ENCODE measurements at regions not wholly inside any gene's neighbourhood (a gene's known extent, or its start where the extent isn't known, plus 50 kb on each side); places are given as distances from the start of the nearest gene placed in this dataset.
"Not testable (repeated sequence)": the region's sequence is repeated elsewhere in the genome, so short reads cannot be mapped to it uniquely, and the experiment has no call there.

- Histone ChIP-seq H3K27me3 (peaks cover 10% of the 10 kb centered on the region), H3K27ac (no peak overlapping the region), H3K9me3 (peaks cover 6 to 13% of the 10 kb centered on the region in 2 donors), H3K4me3 (no peak overlapping the region), H3K36me3 (no peaks in the 10 kb centered on the region), H3K4me1 (no peaks in the 10 kb centered on the region)
- in situ Hi-C loops (cut with MboI; ENCODE audit: low pct_ligation_motif_present in 1 of 4, low pct_unique_long_range_greater_than_20kb in 1 of 4, low sequenced_read_pairs in 3 of 4), result no loop called here
- intact Hi-C loops (cut with DNase I; ENCODE audit: low total_unique reads), result no loop called here
- TF ChIP-seq POLR2A (IDR thresholded peaks at IDR 0.05) (no peak), POLR2AphosphoS5 (IDR thresholded peaks at IDR 0.05) (no peak), EP300 (IDR thresholded peaks at IDR 0.05; ENCODE audit: low read depth) (no peak), CTCF (IDR thresholded peaks at IDR 0.05) (no peak)
- 70 to 78% methylated on average over 2 to 7 of the region's 7 CpGs for WGBS, 2 donors (ENCODE audit: low coverage in 1 of 2)
- no peak for DNase-seq
These were observed 100.9 kb upstream of the C14orf180 start for GRCh38 chr14:104478656-104479055.

GRCh38 chr14:104479901-104480300, 99.7 kb upstream of the C14orf180 start:
- WGBS, 2 donors (ENCODE audit: low coverage in 1 of 2), result 77% methylated on average over 10 of the region's 10 CpGs; no CpG with 5 or more reads in 1 of the 2 donors
- in situ Hi-C loops (cut with MboI; ENCODE audit: low pct_ligation_motif_present in 1 of 4, low pct_unique_long_range_greater_than_20kb in 1 of 4, low sequenced_read_pairs in 3 of 4), result no loop called here
- no peak for DNase-seq

GRCh38 chr14:104481323-104481722, 98.2 kb upstream of the C14orf180 start:
- TF ChIP-seq POLR2A (IDR thresholded peaks at IDR 0.05) (no peak), CTCF (IDR thresholded peaks at IDR 0.05) (no peak), POLR2AphosphoS5 (IDR thresholded peaks at IDR 0.05) (no peak), EP300 (IDR thresholded peaks at IDR 0.05; ENCODE audit: low read depth) (no peak)
- intact Hi-C loops (cut with DNase I; ENCODE audit: low total_unique reads), result no loop called here
- Histone ChIP-seq H3K4me1 (no peaks in the 10 kb centered on the region), H3K9me3 (peaks cover 6 to 13% of the 10 kb centered on the region in 2 donors), H3K36me3 (no peaks in the 10 kb centered on the region), H3K4me3 (no peak overlapping the region), H3K27me3 (peaks cover 19% of the 10 kb centered on the region), H3K27ac (no peak overlapping the region)
- 96% methylated on average over 10 of the region's 10 CpGs; no CpG with 5 or more reads in 1 of the 2 donors for WGBS, 2 donors (ENCODE audit: low coverage in 1 of 2)
- no peak for DNase-seq
- in situ Hi-C loops (cut with MboI; ENCODE audit: low pct_ligation_motif_present in 1 of 4, low pct_unique_long_range_greater_than_20kb in 1 of 4, low sequenced_read_pairs in 3 of 4), result no loop called here

More at GRCh38 chr14:104479901-104480300, 99.7 kb upstream of the C14orf180 start:
- no peak overlapping the region for H3K27ac ChIP-seq
- peaks cover 21% of the 10 kb centered on the region for H3K27me3 ChIP-seq
- peaks cover 6 to 13% of the 10 kb centered on the region in 2 donors for H3K9me3 ChIP-seq
- no peak overlapping the region for H3K4me3 ChIP-seq
- H3K36me3 ChIP-seq, result no peaks in the 10 kb centered on the region
- H3K4me1 ChIP-seq, result no peaks in the 10 kb centered on the region
- intact Hi-C loops (cut with DNase I; ENCODE audit: low total_unique reads), result no loop called here
- no peak for TF ChIP-seq CTCF (IDR thresholded peaks at IDR 0.05)

GRCh38 chr14:104482017-104482416, 97.5 kb upstream of the C14orf180 start:
- DNase-seq; H3K4me1 ChIP-seq; H3K36me3 ChIP-seq; H3K27ac ChIP-seq; in situ Hi-C loops (cut with MboI; ENCODE audit: low pct_ligation_motif_present in 1 of 4, low pct_unique_long_range_greater_than_20kb in 1 of 4, low sequenced_read_pairs in 3 of 4); H3K4me3 ChIP-seq; intact Hi-C loops (cut with DNase I; ENCODE audit: low total_unique reads): not testable (repeated sequence)
- H3K27me3 ChIP-seq, result peaks cover 17% of the 10 kb centered on the region
- peaks cover 6 to 13% of the 10 kb centered on the region in 2 donors for H3K9me3 ChIP-seq
- 68 to 79% methylated on average over 3 to 9 of the region's 9 CpGs for WGBS, 2 donors (ENCODE audit: low coverage in 1 of 2)

GRCh38 chr14:104486222-104486923, 93.2 kb upstream of the C14orf180 start:
- no peak for DNase-seq
- TF ChIP-seq CTCF (IDR thresholded peaks at IDR 0.05) (no peak), POLR2AphosphoS5 (IDR thresholded peaks at IDR 0.05) (no peak), POLR2A (IDR thresholded peaks at IDR 0.05) (no peak), EP300 (IDR thresholded peaks at IDR 0.05; ENCODE audit: low read depth) (no peak)
- Histone ChIP-seq H3K27ac (no peak overlapping the region), H3K4me3 (no peak overlapping the region), H3K4me1 (no peaks in the 10 kb centered on the region), H3K36me3 (no peaks in the 10 kb centered on the region), H3K27me3 (peaks cover 23% of the 10 kb centered on the region), H3K9me3 (peaks cover 5 to 8% of the 10 kb centered on the region in 2 donors)
- 86% methylated on average over 18 of the region's 18 CpGs; no CpG with 5 or more reads in 1 of the 2 donors for WGBS, 2 donors (ENCODE audit: low coverage in 1 of 2)
- in situ Hi-C loops (cut with MboI; ENCODE audit: low pct_ligation_motif_present in 1 of 4, low pct_unique_long_range_greater_than_20kb in 1 of 4, low sequenced_read_pairs in 3 of 4) (no loop called here), intact Hi-C loops (cut with DNase I; ENCODE audit: low total_unique reads) (no loop called here)
